HEK293T (cell line): ENCODE measurements at regions not wholly inside any gene's neighbourhood (a gene's known extent, or its start where the extent isn't known, plus 50 kb on each side); places are given as distances from the start of the nearest gene placed in this dataset.
"Not testable (repeated sequence)": the region's sequence is repeated elsewhere in the genome, so short reads cannot be mapped to it uniquely, and the experiment has no call there.

Experiments used
- ARNT ChIP-seq: fragments of 450-650 bp; IDR thresholded peaks from 2 replicates; pipeline ENCODE4 v1.6.1; 2017; ENCODE audit warnings: mild to moderate bottlenecking
- BHLHE40 ChIP-seq: fragments of 450-650 bp; IDR thresholded peaks from 2 replicates; pipeline ENCODE4 v1.6.1; 2016; ENCODE audit warnings: mild to moderate bottlenecking, moderate library complexity, borderline replicate concordance
- CTBP1 ChIP-seq: fragments of 450-650 bp; IDR thresholded peaks from 2 replicates; pipeline ENCODE4 v1.6.1; 2016; ENCODE audit warnings: borderline replicate concordance
- ELF4 ChIP-seq: fragments of 450-650 bp; IDR thresholded peaks from 2 replicates; pipeline ENCODE4 v1.6.1; 2017; ENCODE audit warnings: antibody characterized with exemption
- FOXA1 ChIP-seq: fragments of 450-650 bp; IDR thresholded peaks from 2 replicates; pipeline ENCODE4 v1.6.1; 2016; ENCODE audit warnings: mild to moderate bottlenecking
- FOXK2 ChIP-seq: fragments of 450-650 bp; IDR thresholded peaks from 2 replicates; pipeline ENCODE4 v1.6.1; 2016; ENCODE audit warnings: mild to moderate bottlenecking
- FOXM1 ChIP-seq: fragments of 450-650 bp; IDR thresholded peaks from 2 replicates; pipeline ENCODE4 v1.6.1; 2017; ENCODE audit warnings: mild to moderate bottlenecking, borderline replicate concordance
- HDGF ChIP-seq: fragments of 450-650 bp; IDR thresholded peaks from 2 replicates; pipeline ENCODE4 v1.6.1; 2017; ENCODE audit warnings: antibody characterized with exemption, borderline replicate concordance
- NFRKB ChIP-seq: fragments of 450-650 bp; IDR thresholded peaks from 2 replicates; pipeline ENCODE4 v1.6.1; 2016; ENCODE audit warnings: mild to moderate bottlenecking, moderate library complexity
- PKNOX1 ChIP-seq: fragments of 450-650 bp; IDR thresholded peaks from 2 replicates; pipeline ENCODE4 v1.6.1; 2016
- SP1 ChIP-seq: fragments of 450-650 bp; IDR thresholded peaks from 2 replicates; pipeline ENCODE4 v1.6.1; 2017
- SUZ12 ChIP-seq: fragments of 450-650 bp; IDR thresholded peaks from 2 replicates; pipeline ENCODE4 v1.6.1; 2016; ENCODE audit warnings: mild to moderate bottlenecking
- TARDBP ChIP-seq: fragments of 450-650 bp; IDR thresholded peaks from 2 replicates; pipeline ENCODE4 v1.6.1; 2016
- ZNF384 ChIP-seq: fragments of 450-650 bp; IDR thresholded peaks from 2 replicates; pipeline ENCODE4 v1.6.1; 2016

DNA sequence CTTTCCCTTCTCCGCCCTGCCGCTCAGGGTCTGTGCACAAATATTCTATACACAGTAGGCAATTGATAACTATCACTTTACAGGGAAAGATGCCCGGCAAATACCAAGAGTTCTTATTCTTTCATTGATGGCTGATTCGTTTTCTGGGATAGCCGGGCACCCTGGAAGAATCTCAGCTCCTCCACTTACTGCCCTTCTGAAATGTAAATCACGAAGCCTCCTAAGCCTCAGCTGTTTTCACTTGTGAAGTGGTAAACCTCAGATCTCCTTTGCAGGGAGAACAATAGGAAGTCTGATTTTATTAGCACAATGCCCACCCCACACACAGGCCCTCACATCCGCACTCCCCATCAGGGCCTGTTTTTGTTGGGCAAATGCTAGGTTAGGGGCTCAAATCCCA is 203.8 kb upstream of the SPATA31A3 start:
- not testable (repeated sequence) for TF ChIP-seq FOXA1, BHLHE40, PKNOX1, FOXK2, CTBP1, SP1, ARNT, SUZ12, FOXM1, NFRKB, ZNF384, ELF4, HDGF, TARDBP
